ENCODE measurements at regions not wholly inside any gene's neighbourhood (a gene's known extent, or its start where the extent isn't known, plus 50 kb on each side); places are given as distances from the start of the nearest gene placed in this dataset.

GRCh38 chr17:15133826-15134225 lies 131.3 kb downstream of the PMP22 start:
- no peak for TF ChIP-seq EP300 (conservative IDR thresholded peaks at IDR 0.05; ENCODE audit: poor library complexity, severe bottlenecking)
- no peak for TF ChIP-seq RAD21 (conservative IDR thresholded peaks at IDR 0.05)
- no peak for TF ChIP-seq REST (IDR thresholded peaks at IDR 0.05; ENCODE audit: borderline replicate concordance)
- no peak for TF ChIP-seq SMC3 (conservative IDR thresholded peaks at IDR 0.05; ENCODE audit: poor library complexity)
- TF ChIP-seq CTCF (IDR thresholded peaks at IDR 0.05; ENCODE audit: poor library complexity, severe bottlenecking), result no peak
- TF ChIP-seq TAF1 (IDR thresholded peaks at IDR 0.05; ENCODE audit: low read depth), result no peak
- TF ChIP-seq MXI1 (conservative IDR thresholded peaks at IDR 0.05; ENCODE audit: poor library complexity, severe bottlenecking), result no peak
- TF ChIP-seq EZH2 (IDR thresholded peaks at IDR 0.05; ENCODE audit: borderline replicate concordance, insufficient read depth, low read length, poor library complexity, severe bottlenecking), result no peak
- no peak for TF ChIP-seq POLR2AphosphoS5 (IDR thresholded peaks at IDR 0.05)
- no peaks in the 10 kb centered on the region for H4K20me1 ChIP-seq (ENCODE audit: insufficient read depth)
- no peaks in the 10 kb centered on the region for H3K9me3 ChIP-seq (ENCODE audit: low read length)
- H3K27me3 ChIP-seq (ENCODE audit: insufficient read depth, low read depth, low read length), result no peaks in the 10 kb centered on the region
- H3K36me3 ChIP-seq (ENCODE audit: insufficient read depth, low read length), result no peaks in the 10 kb centered on the region
- no peak overlapping the region for H3K4me3 ChIP-seq (ENCODE audit: low read length)
- no peak overlapping the region for H3K27ac ChIP-seq (ENCODE audit: low read length)
- no peaks in the 10 kb centered on the region for H3K9me2 ChIP-seq (ENCODE audit: insufficient read depth, low read length)
- H3F3A ChIP-seq (ENCODE audit: insufficient read depth, low read length, poor library complexity, severe bottlenecking), result no peaks in the 10 kb centered on the region
- H3K9ac ChIP-seq (ENCODE audit: low read length), result no peak overlapping the region
- H3K79me2 ChIP-seq (replicated peaks; ENCODE audit: insufficient read depth, low read length), result no peaks in the 10 kb centered on the region
- H3K4me2 ChIP-seq (ENCODE audit: low read length), result no peak overlapping the region
- H2AFZ ChIP-seq (ENCODE audit: low read depth, low read length), result no peak overlapping the region

- no peaks in the 10 kb centered on the region for H3F3A ChIP-seq (ENCODE audit: insufficient read depth, low read length, poor library complexity, severe bottlenecking)
- H3K36me3 ChIP-seq (ENCODE audit: insufficient read depth, low read length), result no peaks in the 10 kb centered on the region
- H3K9me3 ChIP-seq (ENCODE audit: low read length), result no peaks in the 10 kb centered on the region
- no peaks in the 10 kb centered on the region for H4K20me1 ChIP-seq (ENCODE audit: insufficient read depth)
- H3K9me2 ChIP-seq (ENCODE audit: insufficient read depth, low read length), result no peaks in the 10 kb centered on the region
- no peak overlapping the region for H3K27ac ChIP-seq (ENCODE audit: low read length)
- H3K9ac ChIP-seq (ENCODE audit: low read length), result no peak overlapping the region
- no peak overlapping the region for H3K4me3 ChIP-seq (ENCODE audit: low read length)
- H3K79me2 ChIP-seq (replicated peaks; ENCODE audit: insufficient read depth, low read length), result no peaks in the 10 kb centered on the region
- H3K4me2 ChIP-seq (ENCODE audit: low read length), result no peak overlapping the region
- H3K27me3 ChIP-seq (ENCODE audit: insufficient read depth, low read depth, low read length), result no peaks in the 10 kb centered on the region
- H2AFZ ChIP-seq (ENCODE audit: low read depth, low read length), result no peak overlapping the region
- TF ChIP-seq EZH2 (IDR thresholded peaks at IDR 0.05; ENCODE audit: borderline replicate concordance, insufficient read depth, low read length, poor library complexity, severe bottlenecking) (no peak), MXI1 (conservative IDR thresholded peaks at IDR 0.05; ENCODE audit: poor library complexity, severe bottlenecking) (no peak), REST (IDR thresholded peaks at IDR 0.05; ENCODE audit: borderline replicate concordance) (no peak), POLR2AphosphoS5 (IDR thresholded peaks at IDR 0.05) (no peak), SMC3 (conservative IDR thresholded peaks at IDR 0.05; ENCODE audit: poor library complexity) (no peak), CTCF (IDR thresholded peaks at IDR 0.05; ENCODE audit: poor library complexity, severe bottlenecking) (no peak), RAD21 (conservative IDR thresholded peaks at IDR 0.05) (no peak), EP300 (conservative IDR thresholded peaks at IDR 0.05; ENCODE audit: poor library complexity, severe bottlenecking) (no peak), TAF1 (IDR thresholded peaks at IDR 0.05; ENCODE audit: low read depth) (no peak)
Observed at GRCh38 chr17:15133143-15133542, 132.0 kb downstream of the PMP22 start.

Measured in neural cell (in vitro differentiated cells).